ENCODE measurements at regions not wholly inside any gene's neighbourhood (a gene's known extent, or its start where the extent isn't known, plus 50 kb on each side); places are given as distances from the start of the nearest gene placed in this dataset.
"Not testable (repeated sequence)": the region's sequence is repeated elsewhere in the genome, so short reads cannot be mapped to it uniquely, and the experiment has no call there.

DNA sequence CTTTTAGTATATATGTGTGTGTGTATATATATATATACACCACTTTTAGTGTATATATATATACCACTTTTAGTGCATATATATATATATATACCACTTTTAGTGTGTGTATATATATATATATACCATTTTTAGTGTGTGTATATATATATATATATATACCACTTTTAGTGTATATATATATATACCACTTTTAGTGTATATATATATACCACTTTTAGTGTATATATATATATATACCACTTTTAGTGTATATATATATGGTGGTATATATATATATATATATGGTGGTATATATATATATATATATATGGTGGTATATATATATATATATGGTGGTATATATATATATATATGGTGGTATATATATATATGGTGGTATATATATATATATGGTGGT, 79.5 kb upstream of the ANK3 start:
- not testable (repeated sequence) for DNase-seq (ENCODE audit: low read depth)

DNA sequence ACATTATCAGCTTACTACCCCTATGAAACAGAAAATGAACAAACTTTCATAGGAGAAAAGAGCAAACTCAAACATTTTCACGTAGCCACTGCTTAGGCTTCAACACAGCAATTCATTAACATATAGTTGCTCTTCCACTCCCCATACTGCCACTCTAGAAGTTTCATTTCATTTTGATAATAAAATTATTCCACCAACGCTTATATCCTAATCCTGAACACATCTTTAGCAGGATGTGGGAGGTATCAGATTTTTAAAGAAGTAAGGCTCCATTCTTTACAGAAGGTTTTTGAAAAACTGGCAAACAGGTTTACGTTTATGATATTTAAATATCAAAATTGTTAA, 77.5 kb upstream of the ANK3 start:
- no peak for DNase-seq (ENCODE audit: low read depth)

DNA sequence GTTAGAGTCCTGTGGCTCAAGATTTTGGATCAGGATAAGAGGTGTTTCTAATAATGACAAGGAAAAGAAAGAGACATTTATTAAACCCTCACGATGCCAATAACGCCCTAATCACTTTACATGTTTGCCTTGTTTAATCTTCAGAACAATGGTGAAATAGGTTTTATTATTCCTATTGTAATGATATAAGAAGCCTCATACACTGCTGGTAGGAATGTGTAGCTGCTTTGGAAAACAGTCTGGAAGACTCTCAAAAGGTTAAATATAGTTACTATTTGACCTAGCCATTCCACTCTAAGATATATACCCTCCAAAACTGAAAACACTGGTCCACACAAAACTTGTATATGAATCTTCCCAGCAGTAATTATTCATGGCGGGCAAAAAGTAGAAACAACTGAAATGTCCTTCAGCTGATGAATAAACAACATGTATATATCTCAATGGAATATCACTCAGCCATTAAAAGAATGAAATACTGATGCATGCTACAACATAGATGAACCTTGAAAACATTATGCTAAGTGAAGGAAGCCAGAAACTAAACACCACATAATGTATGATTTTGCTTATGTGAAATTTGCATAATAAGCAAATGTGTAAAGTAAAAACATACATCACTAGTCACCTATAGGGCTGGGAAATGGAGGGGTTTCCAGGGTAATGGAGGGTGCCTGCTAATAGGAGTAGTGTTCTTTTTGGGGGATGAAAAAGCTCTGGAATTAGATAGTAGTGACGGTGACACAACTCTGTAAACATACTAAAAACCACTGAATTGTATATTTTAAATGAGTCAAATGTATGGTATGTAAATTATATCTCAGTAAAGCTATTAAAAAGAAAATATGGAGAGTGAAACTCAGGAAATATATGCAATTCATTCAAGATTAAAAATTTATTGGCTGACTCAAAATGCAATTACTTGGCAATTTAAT, 76.9 kb upstream of the ANK3 start:
- DNase-seq (ENCODE audit: low read depth), result no peak

DNA sequence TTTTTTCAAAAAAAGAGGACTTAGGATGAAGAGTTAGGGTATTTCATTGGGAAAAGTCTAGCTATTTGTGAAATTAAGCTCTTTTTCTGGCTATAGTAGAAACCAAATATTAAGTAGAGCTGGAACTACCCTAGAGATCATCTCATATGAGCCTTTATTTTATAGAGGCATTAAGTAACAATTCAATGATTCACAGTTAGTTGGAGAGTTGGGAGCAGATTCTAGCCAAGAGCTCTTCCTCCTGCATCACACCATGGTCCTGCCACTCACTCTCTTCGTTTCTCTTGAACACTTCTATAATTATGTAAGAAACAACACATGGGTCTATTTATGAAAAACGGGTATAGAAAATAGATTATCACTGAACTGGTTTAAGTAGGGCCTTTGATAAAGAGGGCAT, 76.1 kb upstream of the ANK3 start:
- DNase-seq (ENCODE audit: low read depth), result no peak

DNA sequence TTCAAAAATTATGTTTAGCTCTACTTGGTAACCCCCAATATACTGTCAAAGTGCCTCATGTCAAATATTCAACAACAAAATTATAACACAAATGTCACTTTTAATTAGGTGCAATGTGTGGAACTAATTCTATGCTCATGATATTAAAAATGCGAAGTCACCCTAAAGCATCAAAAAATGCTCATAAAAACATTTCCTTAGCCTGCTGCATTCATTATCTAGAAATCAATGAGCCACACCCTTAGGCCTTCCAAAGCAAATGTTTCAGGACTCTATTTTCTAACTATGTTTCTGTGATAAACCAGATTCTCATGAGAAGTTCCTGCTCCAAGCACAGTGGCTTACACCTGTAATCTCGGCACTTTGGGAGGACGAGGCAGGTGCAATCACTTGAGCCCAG, 75.0 kb upstream of the ANK3 start:
- DNase-seq (ENCODE audit: low read depth), result no peak

DNA sequence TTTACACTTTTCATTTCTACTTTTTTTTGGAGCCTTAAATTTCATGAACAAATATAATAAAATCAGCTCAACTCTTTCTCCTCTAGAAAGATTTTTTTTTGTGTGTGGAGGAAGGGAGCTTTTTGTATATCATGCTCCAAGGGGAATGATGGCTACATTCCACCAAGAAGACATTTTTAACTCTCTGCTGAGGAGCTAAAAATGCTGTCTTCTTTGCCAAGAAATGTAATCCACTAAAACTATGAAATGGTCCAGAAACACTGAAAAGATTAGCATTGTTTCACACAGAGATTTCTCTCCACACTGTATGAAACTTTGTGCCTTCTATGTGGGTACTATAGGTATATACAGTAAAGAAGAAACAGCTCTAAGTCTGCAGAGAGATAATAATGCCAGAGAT, 74.1 kb upstream of the ANK3 start:
- DNase-seq (ENCODE audit: low read depth), result no peak

DNA sequence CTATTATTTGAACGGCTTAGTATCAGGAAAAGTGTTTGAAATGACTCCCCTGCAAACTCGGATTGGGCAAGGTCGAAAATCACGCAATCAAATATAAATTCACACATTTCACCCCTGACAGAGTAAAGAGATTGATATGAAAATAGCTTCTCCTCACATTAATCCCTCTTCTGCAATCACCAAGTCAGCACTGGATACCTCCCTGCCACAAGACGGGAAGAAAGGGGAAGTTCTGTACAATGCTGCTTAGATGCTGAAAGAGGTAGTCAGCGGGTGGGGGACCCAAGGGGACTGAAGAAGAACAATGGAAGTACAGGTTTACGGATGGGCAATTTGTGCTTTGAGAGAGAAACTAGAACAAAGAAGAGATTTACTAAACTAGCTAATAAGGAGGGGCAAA, 72.0 kb upstream of the ANK3 start:
- no peak for DNase-seq (ENCODE audit: low read depth)

DNA sequence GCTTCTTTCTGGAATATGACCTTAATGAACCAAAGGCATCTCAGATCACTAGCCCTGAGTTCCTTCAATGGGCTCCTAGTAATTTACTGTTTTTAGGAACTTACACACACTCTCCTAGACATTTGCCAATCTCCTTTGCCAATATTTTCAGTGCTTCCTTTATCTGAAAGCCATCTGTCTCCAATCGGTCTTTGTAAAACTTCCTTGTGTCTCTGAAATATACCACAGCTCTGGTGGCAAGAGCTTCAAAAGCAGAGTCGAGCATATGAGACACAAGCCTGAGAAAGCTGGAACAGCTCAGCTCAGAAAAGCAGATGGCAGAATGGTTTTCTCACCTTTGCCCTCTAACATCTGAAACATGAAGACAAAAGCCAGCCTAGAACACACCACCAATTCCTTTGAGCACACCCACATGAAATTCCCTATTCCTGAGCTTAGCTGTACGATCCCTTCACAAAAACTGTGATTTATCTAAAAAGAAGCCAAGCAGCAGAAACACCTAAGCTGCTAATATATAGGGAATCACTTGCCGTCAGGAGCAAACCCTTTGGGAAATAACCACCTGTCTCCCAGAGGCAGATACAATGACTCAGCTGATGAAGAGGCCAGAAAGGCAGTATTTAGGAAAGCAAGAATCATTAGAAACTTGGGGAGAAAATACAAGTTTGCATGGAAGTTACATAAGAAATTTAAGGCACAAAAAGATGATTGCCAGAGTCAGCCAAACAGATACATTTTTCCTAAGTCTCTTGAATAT, 70.2 kb upstream of the ANK3 start:
- DNase-seq (ENCODE audit: low read depth), result no peak

DNA sequence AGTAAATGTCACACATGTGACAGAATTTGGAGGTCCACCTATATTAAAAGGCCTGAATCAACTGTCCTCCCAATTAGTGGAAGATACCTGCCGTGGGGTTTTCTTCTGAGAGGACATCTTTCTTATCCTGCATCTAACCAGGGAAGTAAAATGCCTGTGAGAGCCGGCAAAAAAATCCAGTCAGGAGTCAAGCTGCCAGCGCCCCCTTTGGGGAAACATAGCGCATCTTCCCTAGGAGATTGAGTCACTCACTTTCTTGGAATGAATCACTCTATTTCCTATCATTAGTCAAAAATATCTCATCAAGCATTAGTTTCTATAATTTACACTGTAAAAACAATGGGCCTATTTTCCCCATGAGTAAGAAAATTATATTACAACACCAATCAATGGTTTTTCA, 66.4 kb upstream of the ANK3 start:
- no peak for DNase-seq (ENCODE audit: low read depth)

DNA sequence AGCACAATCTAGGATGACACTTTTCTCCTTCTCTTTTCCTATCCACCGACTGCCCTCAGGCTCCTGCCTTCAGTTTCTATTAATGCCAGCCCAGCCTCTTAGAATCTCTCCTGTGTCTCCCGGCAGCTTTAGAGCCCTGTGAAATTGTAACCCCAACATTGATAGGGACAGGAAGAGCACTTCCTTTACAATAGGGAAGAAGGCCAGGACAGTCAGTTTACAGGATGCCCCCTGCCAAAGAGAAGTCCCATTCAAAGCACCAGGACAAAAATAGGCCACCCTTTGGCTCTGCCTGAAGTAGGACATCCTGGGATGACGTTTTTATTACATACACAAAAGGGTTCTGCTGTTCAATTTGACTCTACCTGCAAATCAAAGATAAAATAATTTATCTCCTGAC, 64.7 kb upstream of the ANK3 start:
- DNase-seq (ENCODE audit: low read depth), result no peak

DNA sequence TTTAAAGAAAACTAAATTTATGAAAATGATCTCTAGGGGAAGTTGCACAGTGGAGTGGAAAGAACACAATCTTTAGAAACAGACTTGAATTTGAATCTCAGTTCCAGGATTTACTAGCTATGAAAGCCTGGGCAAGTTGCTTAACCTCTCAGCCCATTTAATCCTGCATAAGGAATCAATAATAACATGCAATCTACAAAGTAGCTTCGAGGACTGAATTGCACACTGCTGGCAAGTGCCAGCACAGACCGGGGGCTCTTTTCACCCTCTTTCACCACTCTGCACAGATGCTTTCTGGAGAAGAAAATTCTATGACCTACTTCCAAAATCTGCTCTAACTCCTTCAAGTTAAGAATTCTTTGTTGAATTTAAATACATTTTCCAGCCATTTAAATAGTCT, 63.4 kb upstream of the ANK3 start:
- no peak for DNase-seq (ENCODE audit: low read depth)

DNA sequence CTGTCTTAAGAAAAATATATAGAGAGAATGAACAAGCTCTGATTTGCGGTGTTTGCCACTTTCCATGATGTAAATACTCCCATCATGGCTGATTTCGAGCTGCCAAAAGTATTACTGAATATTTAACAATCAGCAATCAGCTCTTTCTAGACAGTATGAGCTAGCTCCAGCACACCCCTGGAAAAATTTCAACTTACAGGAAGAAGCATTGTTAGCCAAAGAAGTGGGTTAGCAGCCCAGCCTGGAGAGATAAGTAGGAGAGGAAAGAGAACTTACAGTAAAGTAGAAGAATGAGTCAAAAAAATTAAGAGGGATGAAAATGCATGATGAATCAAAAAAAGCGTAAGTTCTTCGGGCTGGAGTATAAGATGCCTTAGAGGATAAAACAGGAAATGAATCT, 60.6 kb upstream of the ANK3 start:
- no peak for DNase-seq (ENCODE audit: low read depth)

DNA sequence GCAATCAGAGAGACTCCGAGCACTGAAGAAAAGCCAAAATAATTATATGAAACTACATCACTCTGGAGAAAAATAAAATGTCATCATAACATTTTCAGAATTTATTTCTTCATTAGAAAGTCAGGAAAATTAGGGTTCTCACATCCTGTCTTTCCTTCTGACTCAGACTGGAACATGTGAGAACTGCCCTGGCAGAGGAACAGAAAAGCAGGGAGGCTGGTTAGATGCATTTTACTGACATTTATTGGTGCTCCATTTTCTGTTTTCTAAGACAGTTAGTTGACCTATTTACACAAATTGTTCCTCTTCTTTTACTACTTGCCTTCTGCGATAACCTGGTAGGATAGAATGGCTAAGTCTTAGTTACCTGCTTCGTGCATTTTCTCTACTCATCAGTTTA, 58.6 kb upstream of the ANK3 start:
- DNase-seq (ENCODE audit: low read depth), result no peak

DNA sequence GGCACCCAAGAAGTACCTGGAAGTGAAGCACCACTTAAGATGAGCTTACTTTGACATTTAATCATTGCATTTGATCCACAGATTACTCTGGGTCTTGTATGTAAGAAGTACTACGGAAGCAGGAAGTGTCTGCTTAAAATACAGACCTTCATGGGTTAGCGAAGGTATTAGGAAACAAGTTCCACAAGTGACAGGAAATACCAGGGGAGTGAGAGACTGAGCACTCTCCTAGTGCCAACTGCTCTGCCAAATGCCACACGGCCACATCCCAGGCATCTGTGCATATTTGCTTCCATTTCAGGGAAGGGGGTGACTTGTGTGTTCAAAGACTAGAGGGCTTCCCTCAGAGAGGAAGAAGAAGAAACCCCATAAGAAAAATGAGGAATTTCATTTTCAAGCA, 57.2 kb upstream of the ANK3 start:
- DNase-seq (ENCODE audit: low read depth), result peak; percentile 68

DNA sequence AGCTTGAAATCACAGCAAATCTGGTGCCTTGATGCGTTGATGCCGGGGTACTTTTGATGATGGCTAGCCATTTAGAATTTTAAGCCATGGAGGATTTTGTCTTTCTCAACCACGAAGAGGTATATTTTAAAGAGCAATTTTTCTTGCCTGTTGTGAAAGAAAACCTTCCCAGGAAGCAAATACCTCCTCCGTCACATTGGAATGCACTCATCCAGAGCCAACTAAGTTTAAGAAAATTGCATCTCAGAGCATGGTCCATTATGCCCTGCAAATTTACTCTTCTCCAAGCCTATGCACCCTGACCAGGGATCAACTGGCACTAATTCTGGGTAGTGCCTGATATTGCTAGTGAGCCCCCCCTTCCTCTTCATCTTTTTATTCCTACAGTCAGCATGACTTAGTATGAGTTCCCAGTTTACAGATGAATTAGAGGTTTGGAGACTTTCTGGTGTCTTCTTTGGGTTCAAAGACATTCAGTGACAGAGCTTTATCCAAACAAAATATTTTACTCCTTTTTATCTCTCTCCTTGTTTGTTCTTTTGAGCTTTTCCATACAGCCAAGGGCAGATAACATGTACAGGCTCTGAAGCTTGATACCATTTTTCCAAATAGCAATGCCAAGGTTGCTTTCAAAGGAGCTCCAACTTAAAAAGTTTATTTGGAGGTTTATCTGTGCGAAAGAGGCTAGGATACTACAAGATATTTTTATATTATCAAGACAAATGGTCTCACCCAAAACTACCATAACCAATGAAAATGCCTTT, 56.6 kb upstream of the ANK3 start:
- peak; percentile 16 for DNase-seq (ENCODE audit: low read depth)

DNA sequence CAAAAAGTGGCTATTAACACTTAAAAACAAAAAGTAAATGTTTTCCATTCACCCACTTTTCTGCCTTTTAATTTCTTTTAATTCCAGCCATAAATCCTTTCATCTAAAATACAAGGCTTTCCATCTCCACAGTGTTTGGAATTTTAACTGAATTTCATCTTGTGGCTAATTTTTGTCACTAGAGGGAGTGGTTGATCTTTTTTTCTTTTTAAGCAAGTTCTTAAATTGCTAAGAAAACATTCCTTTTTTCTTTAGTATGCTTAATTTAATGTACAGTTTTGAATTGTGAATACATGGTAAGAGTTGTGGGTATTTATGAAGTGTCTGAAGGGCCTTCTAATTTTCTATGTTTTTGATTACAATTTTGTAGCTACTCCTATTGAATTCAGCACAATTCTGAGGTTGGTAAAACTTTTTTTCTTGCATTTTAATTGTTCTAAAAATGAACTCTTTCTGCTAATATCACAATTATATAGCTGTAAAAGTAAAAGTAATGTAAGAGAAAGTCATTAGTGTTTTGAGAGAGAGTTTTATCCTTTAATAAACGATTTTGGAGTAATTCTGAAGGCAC, 54.9 kb upstream of the ANK3 start:
- DNase-seq (ENCODE audit: low read depth), result peak; percentile 63

DNA sequence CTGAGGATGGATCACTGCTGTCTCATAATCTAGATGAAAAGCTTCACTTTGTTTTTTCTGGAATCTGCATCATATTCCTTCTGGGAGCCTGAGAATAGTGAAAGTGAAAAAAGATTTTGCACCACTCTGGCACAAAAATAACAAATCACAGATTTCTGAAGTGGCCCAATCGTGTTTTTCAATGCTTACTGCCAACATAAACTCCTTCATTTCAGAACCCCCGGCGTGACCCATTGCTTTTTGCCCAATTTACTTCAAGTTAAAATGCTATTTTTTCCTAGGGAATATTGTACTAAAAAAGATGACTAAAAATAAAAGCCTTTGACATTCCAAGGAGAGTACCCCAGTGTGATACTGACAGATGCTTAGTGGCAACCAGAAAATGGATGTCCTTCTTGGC, 53.7 kb upstream of the ANK3 start:
- DNase-seq (ENCODE audit: low read depth), result no peak

DNA sequence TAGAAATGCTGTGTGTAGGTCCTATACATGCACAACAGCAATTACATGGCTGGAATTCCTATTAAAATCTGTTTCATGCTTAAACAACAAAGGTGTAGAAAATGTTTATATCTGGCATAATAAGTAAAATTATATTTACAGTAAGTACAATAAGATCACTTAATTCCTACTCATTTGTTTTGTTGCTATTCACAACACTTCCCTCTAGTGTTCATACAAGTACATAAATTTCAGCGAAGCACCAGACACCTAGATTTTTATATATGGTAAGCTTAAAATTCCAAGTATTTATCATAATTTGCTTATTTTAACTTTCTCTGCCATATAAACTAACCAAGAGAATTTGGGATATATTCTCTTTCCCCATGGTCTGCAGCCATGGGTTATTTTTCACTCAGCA, 51.8 kb upstream of the ANK3 start:
- peak; percentile 42 for DNase-seq (ENCODE audit: low read depth)

DNA sequence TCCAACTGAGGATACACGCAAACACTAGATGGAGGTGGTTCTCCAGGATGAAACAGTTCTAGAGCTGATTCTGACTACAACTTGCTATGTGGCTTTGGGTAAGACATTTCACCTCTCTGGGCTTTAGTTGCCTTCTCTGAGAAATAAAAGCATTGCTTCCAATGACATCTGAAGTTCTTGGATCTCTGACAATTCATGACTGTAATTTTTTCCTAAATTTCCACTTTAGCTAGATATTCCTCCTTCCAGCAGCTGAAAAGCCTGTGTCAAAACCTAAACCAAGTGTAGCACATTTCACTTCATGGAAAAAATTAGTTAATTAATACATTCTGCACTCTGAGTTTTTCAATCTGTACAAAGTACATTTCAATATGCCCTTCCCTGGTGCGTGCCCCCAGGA, 50.0 kb upstream of the ANK3 start:
- no peak for DNase-seq (ENCODE audit: low read depth)

Data from renal cortical epithelial cell (primary cell).